Heart left ventricle (tissue), 16 donors: ENCODE measurements at regions not wholly inside any gene's neighbourhood (a gene's known extent, or its start where the extent isn't known, plus 50 kb on each side); places are given as distances from the start of the nearest gene placed in this dataset.
A peak's percentile ranks its signal among the peaks of the same experiment; 100 is the strongest.

Source experiments
- ATAC-seq, 4 donors: fragments of 200-7000 bp; cut with Tn5 transposase; one replicate each; pipeline ENCODE4 v1.9.1; 2020 to 2022; ENCODE audit warnings: moderate library complexity in 4 of 4, mild to moderate bottlenecking in 3 of 4, moderate number of reproducible peaks in 1 of 4
- DNase-seq, 5 donors: peaks; one replicate each; pipeline ENCODE4 v3.0.0-alpha.2; 2020
- H3K27ac ChIP-seq, 12 donors: fragments of 200-600 bp; sonication (generic) in 4 of 12; one replicate each; pipeline versions ENCODE4 v1.5.0 to v1.8.0; 2016 to 2022; ENCODE audit warnings: mild to moderate bottlenecking in 2 of 12
- H3K27me3 ChIP-seq, 9 donors: fragments of 200-600 bp; sonication (generic) in 2 of 9; one replicate each; pipeline versions ENCODE4 v1.5.1 to v1.8.0; 2016 to 2022; ENCODE audit warnings: mild to moderate bottlenecking in 3 of 9
- H3K36me3 ChIP-seq, 9 donors: fragments of 200-600 bp; sonication (generic) in 2 of 9; one replicate each; pipeline versions ENCODE4 v1.5.0 to v1.8.0; 2018 to 2022; ENCODE audit warnings: mild to moderate bottlenecking in 2 of 9
- H3K4me1 ChIP-seq, 12 donors: fragments of 200-600 bp; sonication (generic) in 4 of 12; one replicate each; pipeline versions ENCODE4 v1.5.0 to v1.8.0; 2016 to 2022; ENCODE audit warnings: mild to moderate bottlenecking in 3 of 12
- H3K4me3 ChIP-seq, 12 donors: fragments of 200-600 bp; sonication (generic) in 4 of 12; one replicate each; pipeline versions ENCODE4 v1.5.0 to v1.8.0; 2017 to 2022; ENCODE audit warnings: mild to moderate bottlenecking in 9 of 12, moderate library complexity in 4 of 12
- H3K9me3 ChIP-seq, 12 donors: fragments of 200-600 bp; sonication (generic) in 4 of 12; one replicate each; pipeline versions ENCODE4 v1.5.0 to v1.8.0; 2016 to 2022; ENCODE audit warnings: mild to moderate bottlenecking in 1 of 12
- POLR2A ChIP-seq, 2 donors: fragments of 450-650 bp; IDR thresholded peaks; one replicate each; pipeline ENCODE4 v1.6.1; 2017; ENCODE audit warnings: antibody characterized with exemption in 2 of 2, mild to moderate bottlenecking in 2 of 2, moderate library complexity in 2 of 2
- WGBS, 4 donors: extraction: QIAGEN DNeasy Blood & Tissue Kit in 2 of 4; methylation state at CpG; one replicate each; pipeline versions ENCODE4 v1.1.5 to v1.1.7; 2013 to 2018; 5-methylcytosine and 5-hydroxymethylcytosine counted together
- intact Hi-C, 10 donors: fragments of 100-400 bp; cut with DNase I; formaldehyde crosslinking; loops; one replicate each; pipeline versions ENCODE4 v1.11.1 to v1.14.2; 2022
- TF ChIP-seq, protein P1 (sequence below), 12 donors: fragments of 200-600 bp; sonication (generic) in 4 of 12; IDR thresholded peaks; one replicate each; pipeline versions ENCODE4 v1.5.0 to v1.8.0; 2018 to 2022; ENCODE audit warnings: antibody characterized with exemption in 12 of 12, mild to moderate bottlenecking in 5 of 12
- donor health status: ischemic (EF 13 %, LVEDD 7.1; RV severe dilation, severe dysfunction).
- donor health status: healthy with polysubstance abuse.
- donor health status: DM: no; HTN: yes; CAD: no.
- donor health status: DM: no; HTN: no; CAD: no.
- donor health status: ischemic (EF 25% LVEDD 6.9; RV normal size, moderate dysfunction).
- donor health status: ischemic (EF 25% LVEDD 5.7; RV mildly dilated, moderate dysfunction).
- donor health status: healthy.
- donor health status: DM: yes; HTN: yes; CAD: no.
- donor health status: ischemic (EF 35%, LVEDD 5.7; RV mildly dilated, moderate dysfunction).
- donor health status: nonischemic (EF 11% LVEDD 7.7; RV severe dilation, severe dysfunction).
- donor health status: DM: yes; HTN: yes; CAD: no.
- donor health status: PGD.
- donor health status: ischemic (EF 29% LVEDD 5.4; RV normal size, mild dysfunction).
- donor health status: nonischemic (EF 23%, LVEDD 6.1; RV moderate dilation, normal function).

DNA sequence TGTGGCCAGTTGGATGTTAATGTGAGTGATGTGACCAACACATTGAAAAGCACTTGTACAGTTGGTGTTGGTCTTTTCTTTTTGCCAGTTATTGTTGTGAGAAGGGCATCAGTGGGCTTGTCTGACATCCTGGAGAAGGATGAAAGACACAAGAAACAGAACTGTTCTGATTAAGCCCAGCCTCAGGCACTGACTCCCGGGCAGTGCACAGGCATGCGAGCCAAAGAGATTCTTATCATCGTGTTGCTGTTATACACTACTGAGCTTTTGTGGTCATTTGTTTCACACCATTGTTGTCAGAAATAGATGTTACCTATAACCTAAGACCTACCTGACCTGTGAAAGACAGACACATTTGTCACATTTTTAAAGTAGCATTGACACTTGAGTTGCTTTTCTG lies 236.8 kb upstream of the CA10 start:
- no peaks in the 10 kb centered on the region for H3K36me3 ChIP-seq
- no peaks in the 10 kb centered on the region for H3K4me1 ChIP-seq
- no peak for ATAC-seq
- no peak for DNase-seq
- H3K27me3 ChIP-seq: no peaks in the 10 kb centered on the region
- intact Hi-C loops: no loop called here
- no peak overlapping the region for H3K4me3 ChIP-seq
- TF ChIP-seq POLR2A (IDR thresholded peaks at IDR 0.05): no peak
- TF ChIP-seq, protein P1, sequence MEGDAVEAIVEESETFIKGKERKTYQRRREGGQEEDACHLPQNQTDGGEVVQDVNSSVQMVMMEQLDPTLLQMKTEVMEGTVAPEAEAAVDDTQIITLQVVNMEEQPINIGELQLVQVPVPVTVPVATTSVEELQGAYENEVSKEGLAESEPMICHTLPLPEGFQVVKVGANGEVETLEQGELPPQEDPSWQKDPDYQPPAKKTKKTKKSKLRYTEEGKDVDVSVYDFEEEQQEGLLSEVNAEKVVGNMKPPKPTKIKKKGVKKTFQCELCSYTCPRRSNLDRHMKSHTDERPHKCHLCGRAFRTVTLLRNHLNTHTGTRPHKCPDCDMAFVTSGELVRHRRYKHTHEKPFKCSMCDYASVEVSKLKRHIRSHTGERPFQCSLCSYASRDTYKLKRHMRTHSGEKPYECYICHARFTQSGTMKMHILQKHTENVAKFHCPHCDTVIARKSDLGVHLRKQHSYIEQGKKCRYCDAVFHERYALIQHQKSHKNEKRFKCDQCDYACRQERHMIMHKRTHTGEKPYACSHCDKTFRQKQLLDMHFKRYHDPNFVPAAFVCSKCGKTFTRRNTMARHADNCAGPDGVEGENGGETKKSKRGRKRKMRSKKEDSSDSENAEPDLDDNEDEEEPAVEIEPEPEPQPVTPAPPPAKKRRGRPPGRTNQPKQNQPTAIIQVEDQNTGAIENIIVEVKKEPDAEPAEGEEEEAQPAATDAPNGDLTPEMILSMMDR (IDR thresholded peaks at IDR 0.05): no peak
- 47 to 78% (median 55%) methylated on average over 3 of the region's 3 CpGs for WGBS, 4 donors
- peaks cover 0 to 6% (median 0%) of the 10 kb centered on the region in 12 donors for H3K9me3 ChIP-seq
- H3K27ac ChIP-seq: no peak overlapping the region

DNA sequence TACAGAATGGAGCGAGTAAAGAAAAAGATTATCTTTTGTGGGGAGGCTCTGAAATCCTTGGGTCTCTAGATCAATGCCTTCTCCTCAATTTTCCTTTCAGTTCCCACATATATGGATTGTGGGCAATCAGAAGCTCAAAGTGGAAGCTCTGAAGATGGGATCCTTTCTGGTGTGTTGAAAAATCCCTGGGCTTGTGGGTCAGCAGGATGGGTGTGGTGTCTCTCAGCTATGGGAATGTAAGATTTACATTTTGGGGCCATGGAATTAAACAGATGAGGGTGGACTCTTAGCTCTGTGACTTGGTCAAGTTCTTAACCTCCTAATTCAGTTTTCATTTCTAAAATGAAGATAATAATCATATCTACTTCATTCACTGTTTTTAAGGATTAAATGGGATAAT lies 231.9 kb upstream of the CA10 start:
- TF ChIP-seq, protein P1 (IDR thresholded peaks at IDR 0.05): no peak
- no peak for TF ChIP-seq POLR2A (IDR thresholded peaks at IDR 0.05)
- H3K9me3 ChIP-seq: no peaks in the 10 kb centered on the region
- peak overlapping the region in 2 of 12 donors; percentile 42 to 49 for H3K4me3 ChIP-seq
- ATAC-seq: no peak
- intact Hi-C loops: no loop called here
- H3K27ac ChIP-seq: no peak overlapping the region
- WGBS, 4 donors: 93 to 96% (median 94%) methylated on average over 1 of the region's 1 CpG
- no peak for DNase-seq
- no peaks in the 10 kb centered on the region for H3K27me3 ChIP-seq
- H3K36me3 ChIP-seq: no peaks in the 10 kb centered on the region
- H3K4me1 ChIP-seq: no peaks in the 10 kb centered on the region

DNA sequence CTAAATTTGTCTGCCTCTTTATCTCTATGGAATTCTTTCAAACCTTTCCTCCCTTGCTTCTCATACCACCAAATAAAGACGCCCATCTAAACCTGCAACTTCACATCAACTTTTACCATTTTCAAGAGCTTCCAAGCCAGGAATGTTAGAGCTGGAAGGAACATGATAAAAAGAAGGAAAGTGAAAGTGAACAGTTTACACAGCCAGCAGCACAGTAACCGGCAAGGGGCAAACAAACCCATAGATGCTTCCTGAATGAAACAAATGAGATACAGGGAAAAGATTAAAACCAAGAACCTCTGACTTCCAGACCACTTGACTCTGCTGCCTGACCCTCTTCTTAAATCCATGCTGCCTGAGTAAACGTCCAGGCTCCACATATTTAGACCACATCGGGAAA lies 231.1 kb upstream of the CA10 start:
- H3K27me3 ChIP-seq: no peaks in the 10 kb centered on the region
- peak overlapping the region in 8 of 12 donors; percentile 3 to 51 (median 30) for H3K4me3 ChIP-seq
- H3K27ac ChIP-seq: no peak overlapping the region
- ATAC-seq: no peak
- WGBS, 4 donors: 48 to 61% (median 53%) methylated on average over 4 of the region's 4 CpGs
- intact Hi-C loops: no loop called here
- no peaks in the 10 kb centered on the region for H3K36me3 ChIP-seq
- no peak for TF ChIP-seq POLR2A (IDR thresholded peaks at IDR 0.05)
- TF ChIP-seq, protein P1 (IDR thresholded peaks at IDR 0.05): no peak
- no peaks in the 10 kb centered on the region for H3K4me1 ChIP-seq
- no peak for DNase-seq
- H3K9me3 ChIP-seq: no peaks in the 10 kb centered on the region

DNA sequence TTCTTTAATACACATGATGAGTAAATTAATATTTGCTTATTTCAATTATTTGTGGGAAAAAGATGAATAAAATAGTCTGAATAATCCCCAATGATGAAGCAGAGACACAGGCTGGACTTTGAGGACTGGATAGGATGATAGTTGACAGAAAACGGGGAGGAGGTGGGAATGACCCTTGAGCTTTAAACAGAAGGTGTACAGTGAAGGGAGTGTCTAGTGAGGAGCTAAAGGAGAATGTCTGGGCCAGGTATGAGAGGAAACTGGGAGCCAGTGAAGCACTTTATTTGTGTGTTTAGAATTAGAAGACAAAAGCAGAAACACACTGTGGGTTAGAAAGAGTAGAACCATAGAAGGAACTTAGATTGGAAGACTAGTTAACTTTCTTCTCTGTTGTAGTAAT lies 230.4 kb upstream of the CA10 start:
- DNase-seq (no peak), ATAC-seq (no peak)
- Histone ChIP-seq H3K36me3 (no peaks in the 10 kb centered on the region), H3K27me3 (no peaks in the 10 kb centered on the region), H3K27ac (no peak overlapping the region), H3K4me3 (no peak overlapping the region), H3K4me1 (no peaks in the 10 kb centered on the region), H3K9me3 (no peaks in the 10 kb centered on the region)
- TF ChIP-seq, protein P1 (IDR thresholded peaks at IDR 0.05): no peak
- TF ChIP-seq POLR2A (IDR thresholded peaks at IDR 0.05): no peak
- WGBS, 4 donors: 54 to 81% (median 73%) methylated on average over 1 of the region's 1 CpG
- intact Hi-C loops: no loop called here
